ENCODE measurements at regions not wholly inside any gene's neighbourhood (a gene's known extent, or its start where the extent isn't known, plus 50 kb on each side); places are given as distances from the start of the nearest gene placed in this dataset.

DNA sequence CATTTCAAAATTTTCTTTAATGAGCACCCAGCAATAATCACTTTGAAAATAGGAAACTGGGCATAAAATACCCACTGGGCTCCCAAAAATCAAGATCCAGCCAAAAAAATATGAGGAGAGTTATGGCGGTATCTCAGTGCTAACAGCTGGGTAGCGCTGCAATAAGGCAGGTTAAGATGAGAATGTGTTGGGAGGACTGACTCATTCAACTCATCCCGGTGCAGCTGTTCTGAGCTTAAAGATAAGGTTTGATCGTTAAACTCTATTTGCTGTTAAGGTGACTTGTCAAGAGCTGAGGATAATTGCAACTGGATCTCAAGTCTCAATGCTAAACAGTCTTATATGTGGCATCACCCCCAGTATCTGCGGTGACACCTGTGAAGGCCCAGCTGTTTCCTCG is 507.7 kb downstream of the EPM2A start:
- DNase-seq (ENCODE audit: insufficient read length, low spot score) (no peak), FAIRE-seq (no peak)

DNA sequence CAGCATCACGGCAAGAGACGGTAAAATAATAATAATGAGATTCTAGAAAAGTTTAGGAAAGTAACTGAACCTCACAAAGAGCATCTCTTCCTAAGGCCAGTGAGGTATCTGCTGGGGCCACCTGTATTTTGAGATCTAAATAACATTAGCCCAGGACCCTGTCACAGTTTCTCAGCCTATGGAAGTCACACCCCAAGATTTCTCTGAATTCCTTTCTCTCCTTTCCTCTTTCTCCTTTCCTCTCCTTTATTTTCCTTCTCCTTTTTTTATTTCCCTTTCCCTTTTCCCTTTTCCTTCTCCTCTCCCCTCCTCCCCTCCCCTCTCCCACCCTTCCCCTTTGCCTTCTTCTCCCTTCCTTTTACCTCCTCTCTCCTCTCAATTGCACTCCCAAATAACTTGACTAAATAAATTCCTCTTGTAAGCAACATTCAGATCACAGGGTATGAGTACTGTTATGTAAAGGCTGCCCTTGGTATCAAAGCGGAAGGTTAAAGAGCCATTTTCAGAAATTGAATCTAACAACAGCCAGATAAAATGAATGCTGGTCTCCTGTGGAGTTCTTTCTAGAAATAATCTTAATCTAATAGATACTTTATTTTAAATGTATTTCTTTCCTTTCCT is 506.2 kb downstream of the EPM2A start:
- DNase-seq (ENCODE audit: insufficient read length, low spot score) (no peak), FAIRE-seq (no peak)

DNA sequence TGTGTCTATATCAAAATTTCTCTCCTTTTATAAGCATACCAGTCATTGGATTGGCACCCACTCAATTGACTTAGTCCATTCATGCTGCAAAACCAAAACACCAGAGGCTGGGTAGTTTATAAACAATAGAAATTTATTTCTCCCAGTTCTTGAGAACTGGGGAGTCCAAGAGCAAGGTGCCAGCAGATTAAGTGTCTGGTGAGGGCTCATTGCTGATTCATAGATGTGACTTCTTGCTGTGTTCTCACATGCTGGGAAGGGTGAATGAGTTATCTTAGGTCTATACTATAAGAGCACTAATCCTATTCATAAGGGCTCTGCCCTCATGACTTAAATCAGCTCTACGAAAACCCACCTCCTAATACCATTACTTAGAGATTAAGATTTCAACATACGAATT is 501.4 kb downstream of the EPM2A start:
- no peak for DNase-seq (ENCODE audit: insufficient read length, low spot score)

DNA sequence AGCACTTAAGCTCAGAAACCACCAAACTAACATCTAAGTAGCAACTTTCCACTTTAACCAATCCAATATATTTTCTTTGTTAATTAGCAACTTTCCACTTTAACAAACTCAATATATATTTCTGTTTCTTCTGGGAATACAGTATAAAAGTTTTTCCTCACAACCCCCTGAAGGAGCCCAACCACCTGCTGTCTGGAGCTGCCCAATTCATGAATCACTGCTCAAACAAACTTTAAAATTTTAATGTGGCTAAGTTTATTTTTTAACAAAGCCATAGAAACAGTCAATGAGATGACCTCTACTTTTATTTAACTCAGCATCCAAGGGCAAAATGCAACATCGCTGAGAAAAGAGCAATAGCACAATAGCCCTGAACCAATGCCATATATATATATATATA is 500.1 kb downstream of the EPM2A start:
- DNase-seq (ENCODE audit: insufficient read length, low spot score) (no peak), FAIRE-seq (no peak)

More for the DNA sequence above, 501.4 kb downstream of the EPM2A start:
- FAIRE-seq = no peak

DNA sequence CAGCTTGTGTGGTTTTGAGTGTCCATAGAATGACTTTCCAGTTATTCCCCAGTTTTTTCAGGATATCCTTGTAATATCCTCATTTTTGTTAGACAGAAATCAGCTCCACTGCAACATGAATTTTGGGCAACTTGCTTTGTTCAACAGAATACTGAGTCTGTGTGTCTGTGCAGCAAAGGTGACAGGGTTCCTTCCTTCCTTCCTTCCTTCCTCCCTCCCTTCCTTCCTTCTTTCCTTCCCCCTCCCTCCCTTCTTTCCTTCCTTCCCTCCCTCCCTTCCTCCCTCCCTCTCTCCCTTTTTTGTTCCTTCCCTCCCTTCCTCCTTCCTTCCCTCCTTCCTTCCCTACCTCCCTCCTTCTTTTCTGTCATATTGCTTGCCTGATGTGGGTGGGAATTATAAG is 496.5 kb downstream of the EPM2A start:
- DNase-seq (ENCODE audit: insufficient read length, low spot score) (no peak), FAIRE-seq (no peak)

DNA sequence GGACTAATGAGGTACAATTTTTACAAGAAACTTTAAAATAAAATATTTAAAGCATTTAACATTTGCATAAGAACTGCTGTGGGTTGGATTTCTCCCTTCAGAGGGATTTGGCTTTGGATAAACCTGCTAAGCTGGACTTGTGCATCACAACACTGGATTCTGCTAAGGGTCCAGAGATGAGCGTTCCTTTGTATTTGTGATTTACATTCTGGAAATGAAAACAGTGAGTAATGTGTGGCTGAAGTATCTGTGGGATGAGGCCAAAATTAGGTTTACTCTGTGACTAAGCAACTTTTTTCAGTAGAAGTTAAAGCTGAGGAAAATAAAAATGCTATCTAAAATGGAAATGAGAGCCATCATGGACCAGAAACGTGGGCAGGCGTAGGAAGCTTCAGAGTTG is 494.3 kb downstream of the EPM2A start:
- DNase-seq (ENCODE audit: insufficient read length, low spot score) = peak; percentile 2

DNA sequence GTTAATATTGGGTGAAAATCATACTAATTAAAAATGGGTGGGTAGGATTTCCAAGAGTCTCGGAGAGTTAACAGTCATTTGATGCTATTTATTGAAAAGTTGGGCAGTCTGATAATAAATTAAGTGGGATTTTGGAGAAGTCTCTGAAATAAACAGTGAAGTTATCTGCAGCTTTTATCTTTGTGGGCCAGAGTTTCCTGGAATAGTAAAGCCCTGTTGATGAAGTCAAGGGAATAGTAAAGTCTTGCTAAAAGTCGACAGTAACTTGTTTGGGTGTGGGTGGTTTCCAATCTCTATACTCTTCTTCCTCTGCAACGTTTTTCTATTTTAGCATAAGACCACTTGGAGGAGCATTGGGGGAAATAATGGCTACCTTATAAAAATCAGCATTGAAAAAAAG is 493.6 kb downstream of the EPM2A start:
- no peak for DNase-seq (ENCODE audit: insufficient read length, low spot score)
- no peak for FAIRE-seq

More for the DNA sequence above, 494.3 kb downstream of the EPM2A start:
- no peak for FAIRE-seq

DNA sequence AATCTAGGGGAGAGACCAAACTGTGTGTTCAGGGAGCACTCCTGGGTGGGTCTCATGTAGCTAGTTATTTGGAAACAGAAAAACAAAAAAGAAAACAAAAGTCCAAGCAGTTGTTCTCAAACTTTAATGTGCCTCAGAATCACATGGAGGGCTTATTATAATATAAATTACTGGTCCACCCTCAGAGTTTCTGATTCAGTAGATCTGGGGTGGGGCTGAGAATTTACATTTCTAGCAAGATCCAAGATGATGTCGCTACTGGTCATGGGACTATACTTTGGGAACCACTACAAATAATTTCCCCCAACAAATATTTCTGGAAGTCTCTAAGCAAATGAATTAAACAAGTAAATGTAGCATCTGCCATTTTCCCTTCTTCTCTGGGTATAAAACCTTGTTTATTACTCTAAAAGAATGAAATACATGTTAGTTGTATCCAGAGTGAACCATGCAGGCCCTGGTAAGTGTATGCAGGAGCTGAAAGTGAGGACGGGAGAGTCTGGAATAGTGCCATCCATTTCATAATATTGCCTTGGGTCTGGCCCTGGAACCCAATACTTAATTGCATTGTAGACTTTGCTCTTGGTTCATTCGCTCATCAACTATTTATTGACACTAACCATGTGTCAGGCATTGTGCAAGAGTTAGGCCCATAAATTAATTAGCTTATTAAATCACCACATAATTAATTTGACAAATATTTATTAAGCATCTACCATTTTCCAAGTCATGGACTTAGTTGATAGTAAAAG is 490.8 kb downstream of the EPM2A start:
- FAIRE-seq (no peak), DNase-seq (ENCODE audit: insufficient read length, low spot score) (no peak)

DNA sequence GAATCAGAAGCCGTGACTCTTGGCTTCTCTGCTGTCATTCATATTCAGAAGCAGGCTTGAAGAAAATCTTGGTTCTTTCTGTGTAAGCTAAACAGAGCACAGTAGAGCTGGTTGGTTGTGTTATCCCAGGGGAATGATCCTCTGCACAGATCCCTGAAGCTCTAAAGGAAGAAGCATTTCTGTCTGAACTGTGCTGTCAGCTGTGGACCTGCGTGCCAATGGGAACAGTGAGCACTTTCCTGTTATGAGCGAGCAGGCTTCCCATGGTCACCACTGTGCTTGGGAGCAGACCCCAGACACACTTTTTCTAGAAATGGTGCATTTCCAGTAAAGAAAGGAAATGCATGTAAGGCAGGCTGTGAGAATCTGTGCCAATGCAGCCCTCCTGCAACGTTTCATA is 490.2 kb downstream of the EPM2A start:
- DNase-seq (ENCODE audit: insufficient read length, low spot score) = no peak
- no peak for FAIRE-seq

DNA sequence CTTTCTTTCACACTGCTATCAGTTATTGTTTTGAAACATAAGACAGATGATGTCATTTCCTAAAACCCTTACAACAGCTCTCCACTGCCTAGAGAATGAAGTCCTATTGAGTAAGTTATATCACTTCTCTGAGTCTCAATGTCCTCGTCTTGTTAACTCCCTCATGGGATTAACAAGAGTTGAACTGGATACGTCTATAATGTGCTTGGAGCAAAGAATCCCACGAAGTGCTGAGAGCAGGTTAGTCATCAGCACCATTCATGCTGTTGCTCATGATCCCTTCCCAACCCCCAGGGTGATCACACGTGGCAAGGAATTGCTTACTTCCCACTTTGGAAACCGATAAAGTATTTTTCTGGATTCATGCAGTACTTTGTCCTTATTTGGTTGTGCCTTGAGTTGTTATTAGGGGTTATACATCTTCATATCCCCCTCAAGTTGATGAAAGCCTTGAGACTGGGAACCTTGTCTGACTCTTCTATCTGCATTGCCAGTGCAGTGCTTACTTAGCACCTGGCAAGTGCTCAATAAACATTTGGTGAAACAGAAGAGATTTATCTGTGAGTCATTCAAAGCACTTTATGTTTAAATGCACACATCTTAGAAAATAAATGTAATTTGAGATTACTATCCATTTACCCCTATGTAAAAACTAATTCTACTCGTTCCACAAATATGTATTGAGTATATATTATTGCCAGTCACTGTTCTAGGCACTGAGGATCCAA is 487.5 kb downstream of the EPM2A start:
- FAIRE-seq (peak; percentile 40), DNase-seq (ENCODE audit: insufficient read length, low spot score) (peak; percentile 45)

DNA sequence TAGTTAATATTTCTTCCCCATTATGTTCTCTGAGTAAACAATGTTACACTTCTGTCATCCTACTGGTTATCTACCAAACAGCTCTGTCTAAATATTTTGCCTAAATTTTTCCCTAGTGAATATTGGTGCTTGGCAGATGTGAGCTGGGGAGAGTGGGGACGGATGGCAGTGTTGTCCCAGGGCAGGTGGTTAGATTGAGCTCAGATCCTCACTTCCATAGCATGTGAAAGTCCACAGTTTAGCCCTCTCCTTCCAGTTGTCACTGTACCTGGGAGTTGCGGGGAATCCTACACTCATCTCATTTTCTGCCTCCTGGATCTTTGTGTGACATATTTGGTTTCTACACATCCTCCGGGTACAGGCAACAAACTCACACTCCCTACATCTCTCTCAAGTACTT is 484.9 kb downstream of the EPM2A start:
- DNase-seq (ENCODE audit: insufficient read length, low spot score) (no peak), FAIRE-seq (no peak)

DNA sequence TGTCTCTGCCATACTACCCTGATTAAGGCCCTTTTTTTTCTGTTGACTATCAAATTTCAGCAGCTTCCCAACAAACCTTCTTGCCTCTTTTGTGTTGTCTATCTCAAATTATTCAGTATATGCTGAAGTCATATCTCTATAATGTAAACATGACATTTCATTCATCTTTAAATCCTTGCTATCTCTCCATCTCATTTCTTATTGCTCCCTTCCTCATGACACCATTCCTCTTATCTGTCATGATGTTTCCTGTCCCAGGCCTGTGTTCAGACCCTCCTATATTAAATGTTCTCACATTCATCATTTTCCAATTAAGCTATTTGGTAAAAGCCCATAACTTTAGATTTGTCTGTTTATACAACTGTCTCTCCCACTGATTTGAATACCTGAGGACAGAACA is 482.6 kb downstream of the EPM2A start:
- no peak for FAIRE-seq
- DNase-seq (ENCODE audit: insufficient read length, low spot score) = no peak

DNA sequence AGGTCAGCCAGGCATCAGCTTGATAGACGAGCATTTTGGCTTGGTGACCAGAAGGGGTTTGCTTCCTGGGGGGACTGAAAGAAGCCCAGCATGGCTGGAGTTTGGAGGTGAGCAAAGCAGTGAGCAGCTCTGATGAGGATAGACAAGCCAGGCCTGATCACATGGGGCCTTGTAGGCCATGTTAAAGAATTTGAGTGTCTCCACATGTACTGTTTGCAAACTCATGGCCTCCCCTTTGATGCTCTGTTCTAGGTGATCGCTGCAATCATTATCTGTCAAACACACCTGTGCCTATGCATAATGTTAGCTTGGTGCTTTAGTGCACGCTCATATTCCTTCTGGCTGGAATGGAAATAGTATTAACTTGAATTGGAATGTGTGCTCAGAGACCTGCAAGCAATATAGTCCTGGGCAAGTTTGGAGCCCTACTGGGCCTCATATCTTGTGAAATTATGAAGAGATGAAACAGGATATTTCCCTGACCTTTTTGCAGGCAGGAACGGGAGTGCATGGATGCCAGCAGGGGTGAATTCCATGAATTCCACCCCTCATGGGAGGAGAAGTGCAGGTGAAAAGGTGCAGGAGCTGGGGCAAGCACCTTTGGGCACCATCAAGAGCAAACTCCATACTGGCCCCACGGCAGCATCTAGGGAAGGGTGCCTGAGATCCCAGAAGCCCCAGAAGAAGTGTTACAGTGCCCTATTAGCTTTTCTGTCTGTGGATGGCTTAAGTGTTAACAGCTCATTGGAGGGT is 480.5 kb downstream of the EPM2A start:
- FAIRE-seq (peak; percentile 49), DNase-seq (ENCODE audit: insufficient read length, low spot score) (no peak)

DNA sequence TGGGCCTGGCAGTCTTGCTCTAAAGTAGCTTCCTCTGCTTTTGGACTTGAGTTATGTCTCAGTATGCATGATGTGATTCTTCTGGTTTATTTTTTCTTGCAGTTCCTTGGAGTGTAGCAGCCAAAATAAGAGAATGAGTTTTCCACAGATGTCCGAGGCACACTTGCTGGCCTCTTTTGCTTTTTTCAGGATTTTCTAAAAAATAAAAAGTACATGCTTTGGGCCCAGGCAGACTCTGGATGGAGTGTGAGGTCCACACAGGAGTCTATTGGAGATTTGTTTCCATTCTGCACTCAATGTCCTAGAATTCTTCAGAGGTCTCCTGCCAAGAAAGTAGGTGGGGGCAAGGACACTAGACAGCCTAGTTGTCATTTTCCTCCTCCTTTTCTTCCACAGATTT is 477.6 kb downstream of the EPM2A start:
- no peak for FAIRE-seq
- DNase-seq (ENCODE audit: insufficient read length, low spot score) = no peak

DNA sequence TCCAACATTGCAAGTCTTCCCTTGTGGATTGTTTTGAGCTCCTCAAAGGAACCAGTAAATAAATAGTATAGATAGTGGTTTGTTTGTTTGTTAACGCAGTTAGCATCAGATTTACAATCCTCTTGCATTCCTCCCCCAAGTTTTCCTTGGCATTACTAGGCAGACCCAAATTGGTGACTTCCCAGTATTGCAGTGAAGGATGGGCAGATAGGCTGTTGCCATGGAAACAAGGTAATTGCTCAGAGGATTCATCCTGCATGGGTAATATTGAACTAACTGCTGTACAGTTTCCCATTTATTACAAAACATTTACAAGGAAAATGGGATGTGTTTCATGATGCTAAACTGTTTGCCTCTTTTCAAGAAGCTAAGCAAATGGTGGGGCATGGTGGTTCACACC is 477.2 kb downstream of the EPM2A start:
- DNase-seq (ENCODE audit: insufficient read length, low spot score) (no peak), FAIRE-seq (no peak)

DNA sequence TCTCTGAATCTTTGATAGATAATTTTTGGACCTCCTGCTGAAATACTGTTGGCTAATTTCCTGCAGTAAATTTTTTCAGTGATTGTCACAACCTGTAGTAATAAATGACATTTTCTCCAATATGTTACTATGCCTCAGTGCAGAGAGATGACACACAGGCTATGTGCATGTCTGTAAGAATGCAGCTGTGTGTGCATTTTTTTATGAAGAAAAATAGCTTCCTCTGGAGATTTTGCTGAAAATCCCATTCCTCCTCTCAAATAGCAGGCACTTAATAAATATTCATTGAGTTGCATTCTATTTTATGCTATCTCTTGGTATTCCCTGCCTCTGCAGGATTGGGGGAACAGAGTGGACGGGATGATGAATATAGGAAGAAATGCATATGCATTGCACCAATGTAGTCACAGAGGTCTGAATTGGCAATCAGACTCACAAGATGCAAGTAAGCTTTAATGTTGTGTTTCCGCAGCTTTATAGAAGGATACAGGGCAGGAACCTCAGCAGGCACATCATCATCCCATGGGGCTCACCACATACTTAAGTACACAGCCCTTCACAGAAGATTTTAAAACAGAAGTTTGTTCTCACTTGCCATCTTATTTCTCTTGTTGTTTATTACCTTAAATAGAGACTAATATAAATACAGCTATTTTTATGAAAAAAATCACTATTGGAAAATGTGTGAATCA is 474.7 kb downstream of the EPM2A start:
- no peak for DNase-seq (ENCODE audit: insufficient read length, low spot score)
- no peak for FAIRE-seq

DNA sequence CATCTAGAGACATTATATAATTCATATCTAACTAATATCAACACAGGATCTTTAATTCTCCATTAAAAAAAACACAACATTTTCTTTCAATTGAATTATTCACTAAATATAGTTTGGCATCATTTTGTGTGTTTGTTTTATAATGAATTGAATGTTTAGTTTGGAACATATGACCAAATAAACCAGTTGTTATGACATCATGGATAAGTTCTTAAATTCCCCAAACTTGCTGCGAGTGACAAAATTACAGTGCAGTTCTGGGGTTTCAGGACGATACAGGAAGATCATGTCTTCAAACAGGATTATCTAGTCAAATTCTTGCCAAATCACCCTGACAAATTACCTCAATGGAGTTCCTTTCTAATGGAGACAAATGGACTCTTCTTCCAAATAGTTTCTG is 473.6 kb downstream of the EPM2A start:
- no peak for DNase-seq (ENCODE audit: insufficient read length, low spot score)
- no peak for FAIRE-seq

DNA sequence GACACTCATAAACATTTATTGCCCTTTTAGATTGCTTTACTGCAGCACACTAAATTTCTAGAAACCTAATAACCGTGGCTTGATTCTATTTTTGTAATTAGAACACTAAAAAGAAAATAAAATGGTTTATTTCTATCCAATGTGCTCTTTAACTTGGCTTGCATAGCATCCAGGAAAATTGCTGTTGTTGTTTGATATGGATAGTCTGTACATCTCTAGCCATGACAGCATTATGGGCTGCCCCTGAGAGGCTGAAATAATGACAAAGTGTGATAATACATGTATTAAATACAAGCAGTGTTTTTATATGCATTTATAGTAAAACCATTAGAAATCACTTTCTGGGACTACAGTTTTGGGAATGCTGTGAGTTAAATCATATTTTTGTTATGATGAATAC is 472.5 kb downstream of the EPM2A start:
- FAIRE-seq = no peak
- DNase-seq (ENCODE audit: insufficient read length, low spot score) = no peak

DNA sequence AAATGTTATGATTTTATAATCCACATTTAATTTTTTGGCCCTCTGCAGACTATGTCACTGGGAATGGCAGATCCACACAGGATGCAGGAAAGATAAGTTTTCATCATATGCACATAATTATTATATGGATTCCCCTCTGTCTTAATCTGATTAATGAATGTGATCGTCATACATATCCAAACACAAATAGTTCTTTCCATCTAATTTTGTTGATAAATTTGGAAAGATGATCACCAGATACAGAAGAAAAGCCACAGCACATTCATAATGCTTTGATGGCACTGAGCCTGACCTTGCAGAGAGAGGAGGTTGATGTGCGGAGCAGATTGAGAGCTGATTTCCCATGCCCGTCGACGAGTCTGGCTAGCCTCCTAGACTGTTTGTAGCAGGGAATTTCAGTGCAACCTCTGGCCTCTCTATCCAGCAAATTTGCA is 471.5 kb downstream of the EPM2A start:
- no peak for FAIRE-seq
- no peak for DNase-seq (ENCODE audit: insufficient read length, low spot score)

DNA sequence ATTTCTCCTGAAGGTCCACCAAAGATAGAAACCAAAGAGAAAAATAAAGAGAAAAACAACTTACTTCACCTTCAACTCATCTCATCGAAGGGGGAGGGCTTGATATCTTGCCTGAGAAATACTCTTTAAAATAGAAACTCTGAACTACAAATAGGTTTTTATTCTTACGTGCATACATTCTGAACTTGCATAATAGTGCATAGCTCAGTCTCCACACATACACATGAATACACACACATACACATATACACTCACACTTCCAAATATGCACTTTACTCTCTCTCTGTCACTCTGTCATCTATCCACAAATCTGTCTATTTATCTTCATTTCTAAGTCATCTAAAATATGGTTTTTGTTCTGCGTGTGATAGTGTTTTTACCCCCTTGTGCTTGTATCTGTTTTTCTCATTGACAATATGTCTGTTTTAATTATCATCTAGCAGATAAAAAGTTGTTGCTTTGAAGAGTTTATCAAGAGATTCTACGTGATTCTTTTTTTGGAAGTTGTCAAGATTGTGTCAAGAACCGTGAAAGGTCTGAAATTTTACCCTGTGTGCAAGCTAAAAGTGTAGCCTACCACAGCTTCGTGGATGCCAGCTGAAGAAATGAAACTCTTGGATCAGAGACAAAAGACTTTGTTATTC is 468.8 kb downstream of the EPM2A start:
- no peak for DNase-seq (ENCODE audit: insufficient read length, low spot score)
- no peak for FAIRE-seq

All from HTR-8/SVneo (cell line).